Calu3 (cell line): ENCODE measurements at regions not wholly inside any gene's neighbourhood (a gene's known extent, or its start where the extent isn't known, plus 50 kb on each side); places are given as distances from the start of the nearest gene placed in this dataset.

ENCODE experiments used
- BruUV-seq: library from RNA; stranded (reverse); fragments of 400-500 nt; replicated peaks from 2 replicates; lab custom pipeline; 2021; lab: Mats Ljungman, UMichigan
- CTCF ChIA-PET: fragments of 300-600 bp; sonication (Branson Sonifier 250); formaldehyde crosslinking; loops from one replicate; lab custom pipeline; 2022; ENCODE audit warnings: antibody characterized with exemption; lab: Charles Lee
- DNase-seq: peaks from one replicate; pipeline ENCODE4 v3.0.0; 2022
- H3K27ac Mint-ChIP-seq: one replicate; pipeline ENCODE4 v1.8.0; 2022; ENCODE audit warnings: mixed read lengths; ENCODE audit not compliant: unreplicated experiment
- H3K27me3 Mint-ChIP-seq: one replicate; pipeline ENCODE4 v1.8.0; 2022; ENCODE audit warnings: mixed read lengths; ENCODE audit not compliant: unreplicated experiment
- H3K36me3 Mint-ChIP-seq: one replicate; pipeline ENCODE4 v1.8.0; 2022; ENCODE audit warnings: mild to moderate bottlenecking, moderate library complexity, mixed read lengths; ENCODE audit not compliant: insufficient read depth, unreplicated experiment
- H3K4me1 Mint-ChIP-seq: one replicate; pipeline ENCODE4 v1.8.0; 2022; ENCODE audit warnings: mild to moderate bottlenecking, low read depth, mixed read lengths; ENCODE audit not compliant: unreplicated experiment
- H3K4me3 Mint-ChIP-seq: one replicate; pipeline ENCODE4 v1.8.0; 2022; ENCODE audit warnings: mild to moderate bottlenecking, low read depth, moderate library complexity, mixed read lengths; ENCODE audit not compliant: unreplicated experiment
- H3K9me3 Mint-ChIP-seq: one replicate; pipeline ENCODE4 v1.8.0; 2022; ENCODE audit warnings: low read depth, mixed read lengths; ENCODE audit not compliant: unreplicated experiment
- CTCF ChIP-seq: fragments of 200-600 bp; IDR thresholded peaks from one replicate; pipeline ENCODE4 v1.8.0; 2022; ENCODE audit warnings: antibody characterized with exemption; ENCODE audit not compliant: unreplicated experiment
- intact Hi-C: fragments of 100-400 bp; cut with micrococcal nuclease; formaldehyde crosslinking; loops from one replicate; pipeline ENCODE4 v1.10.0; 2022; ENCODE audit not compliant: unreplicated experiment

- intact Hi-C loops: loop anchor here (10.0 kb wide), 1 partner anchor 297 kb away; no protein-coding TSS in a partner anchor
- CTCF ChIA-PET: interaction anchor here (0.6 kb wide), 1 partner anchor 331 kb away, joined by 4 read pairs; no protein-coding TSS in a partner anchor
- H3K4me1 Mint-ChIP-seq: peaks cover 16% of the 10 kb centered on the region
- TF ChIP-seq CTCF: no peak
- no peak overlapping the region for H3K4me3 Mint-ChIP-seq
- no peaks in the 10 kb centered on the region for H3K27me3 Mint-ChIP-seq
- peaks cover 5% of the 10 kb centered on the region for H3K36me3 Mint-ChIP-seq
- no peaks in the 10 kb centered on the region for H3K9me3 Mint-ChIP-seq
- DNase-seq: no peak
- no peak overlapping the region for H3K27ac Mint-ChIP-seq
- BruUV-seq: no TSS peak
These were observed 510.8 kb downstream of the TRIB2 start for GRCh38 chr2:13227578-13227977.

GRCh38 chr2:13230221-13230620, 513.5 kb downstream of the TRIB2 start:
- Mint-ChIP-seq H3K27ac (no peak overlapping the region), H3K27me3 (no peaks in the 10 kb centered on the region), H3K36me3 (peaks cover 5% of the 10 kb centered on the region), H3K4me3 (no peak overlapping the region), H3K4me1 (peaks cover 16% of the 10 kb centered on the region), H3K9me3 (no peaks in the 10 kb centered on the region)
- BruUV-seq: no TSS peak
- peak; percentile 39 for DNase-seq
- no peak for TF ChIP-seq CTCF
- CTCF ChIA-PET: no interaction called here
- intact Hi-C loops: no loop called here

GRCh38 chr2:13240061-13240460, 523.3 kb downstream of the TRIB2 start:
- H3K27ac Mint-ChIP-seq: no peak overlapping the region
- no peak for TF ChIP-seq CTCF
- DNase-seq: no peak
- H3K9me3 Mint-ChIP-seq: peaks cover 4% of the 10 kb centered on the region
- CTCF ChIA-PET: no interaction called here
- BruUV-seq: no TSS peak
- no peaks in the 10 kb centered on the region for H3K4me1 Mint-ChIP-seq
- H3K4me3 Mint-ChIP-seq: no peak overlapping the region
- H3K27me3 Mint-ChIP-seq: no peaks in the 10 kb centered on the region
- intact Hi-C loops: no loop called here
- H3K36me3 Mint-ChIP-seq: no peaks in the 10 kb centered on the region

- Mint-ChIP-seq H3K4me3 (no peak overlapping the region), H3K27ac (no peak overlapping the region), H3K36me3 (no peaks in the 10 kb centered on the region), H3K9me3 (peaks cover 4% of the 10 kb centered on the region), H3K27me3 (no peaks in the 10 kb centered on the region), H3K4me1 (no peaks in the 10 kb centered on the region)
- TF ChIP-seq CTCF: no peak
- intact Hi-C loops: no loop called here
- CTCF ChIA-PET: interaction anchor here (0.6 kb wide), 1 partner anchor 1282 kb away, joined by 3 read pairs; no protein-coding TSS in a partner anchor
- no TSS peak for BruUV-seq
- DNase-seq: no peak
These were observed 524.2 kb downstream of the TRIB2 start for GRCh38 chr2:13240789-13241487.
